GM18519 (cell line): ENCODE measurements at regions not wholly inside any gene's neighbourhood (a gene's known extent, or its start where the extent isn't known, plus 50 kb on each side); places are given as distances from the start of the nearest gene placed in this dataset.

Experiments used
- ATAC-seq: cut with Tn5 transposase; IDR thresholded peaks from one replicate; pipeline ENCODE4 v1.9.1; 2021; ENCODE audit warnings: mild to moderate bottlenecking, moderate library complexity; ENCODE audit not compliant: unreplicated experiment, low FRiP score

- ATAC-seq = peak; percentile 91
Measured at GRCh38 chr6:148074738-148075137, 267.9 kb upstream of the SASH1 start.

GRCh38 chr6:148075352-148075751 lies 267.3 kb upstream of the SASH1 start:
- ATAC-seq = no peak

GRCh38 chr6:148076051-148076450 lies 266.6 kb upstream of the SASH1 start:
- ATAC-seq = no peak

GRCh38 chr6:148080315-148080714 lies 262.3 kb upstream of the SASH1 start:
- ATAC-seq = no peak

GRCh38 chr6:148081076-148081475 lies 261.6 kb upstream of the SASH1 start:
- no peak for ATAC-seq

- ATAC-seq = no peak
Measured at GRCh38 chr6:148082044-148082443, 260.6 kb upstream of the SASH1 start.

- ATAC-seq = no peak
Measured at GRCh38 chr6:148082696-148083095, 259.9 kb upstream of the SASH1 start.

- ATAC-seq = no peak
Measured at GRCh38 chr6:148085631-148086331, 256.9 kb upstream of the SASH1 start.

GRCh38 chr6:148086386-148086785 lies 256.3 kb upstream of the SASH1 start:
- no peak for ATAC-seq

GRCh38 chr6:148086843-148087242 lies 255.8 kb upstream of the SASH1 start:
- ATAC-seq = no peak

GRCh38 chr6:148087659-148088058 lies 255.0 kb upstream of the SASH1 start:
- ATAC-seq = no peak

GRCh38 chr6:148090326-148090725 lies 252.3 kb upstream of the SASH1 start:
- ATAC-seq = no peak

GRCh38 chr6:148091394-148091793 lies 251.2 kb upstream of the SASH1 start:
- ATAC-seq = no peak

- ATAC-seq = no peak
Measured at GRCh38 chr6:148103436-148103835, 239.2 kb upstream of the SASH1 start.

GRCh38 chr6:148104131-148104530 lies 238.5 kb upstream of the SASH1 start:
- no peak for ATAC-seq

- ATAC-seq = no peak
Measured at GRCh38 chr6:148105695-148106094, 236.9 kb upstream of the SASH1 start.

- no peak for ATAC-seq
Measured at GRCh38 chr6:148107911-148108310, 234.7 kb upstream of the SASH1 start.

GRCh38 chr6:148109732-148110131 lies 232.9 kb upstream of the SASH1 start:
- no peak for ATAC-seq

- ATAC-seq = no peak
Measured at GRCh38 chr6:148110925-148111324, 231.7 kb upstream of the SASH1 start.

GRCh38 chr6:148112851-148113319 lies 229.8 kb upstream of the SASH1 start:
- ATAC-seq = no peak

- no peak for ATAC-seq
Measured at GRCh38 chr6:148116001-148116400, 226.6 kb upstream of the SASH1 start.

GRCh38 chr6:148118244-148118643 lies 224.4 kb upstream of the SASH1 start:
- ATAC-seq = no peak
